ENCODE measurements at regions not wholly inside any gene's neighbourhood (a gene's known extent, or its start where the extent isn't known, plus 50 kb on each side); places are given as distances from the start of the nearest gene placed in this dataset.
"Not testable (repeated sequence)": the region's sequence is repeated elsewhere in the genome, so short reads cannot be mapped to it uniquely, and the experiment has no call there.

GRCh38 chr3:25910997-25911396 is 121.1 kb downstream of the OXSM start:
- Histone ChIP-seq H3K4me1 (ENCODE audit: control insufficient read depth, insufficient read depth, low read length) (no peaks in the 10 kb centered on the region), H3K36me3 (ENCODE audit: control insufficient read depth, insufficient read depth, low read length, severe bottlenecking) (no peaks in the 10 kb centered on the region), H3K4me3 (ENCODE audit: low read length) (no peak overlapping the region), H3K9me3 (ENCODE audit: control insufficient read depth, low read length) (no peaks in the 10 kb centered on the region), H3K27me3 (replicated peaks; ENCODE audit: control insufficient read depth, insufficient read depth, low read length) (no peaks in the 10 kb centered on the region), H3K9ac (ENCODE audit: low read length) (no peak overlapping the region)
- DNase-seq (ENCODE audit: low read depth) = no peak

DNA sequence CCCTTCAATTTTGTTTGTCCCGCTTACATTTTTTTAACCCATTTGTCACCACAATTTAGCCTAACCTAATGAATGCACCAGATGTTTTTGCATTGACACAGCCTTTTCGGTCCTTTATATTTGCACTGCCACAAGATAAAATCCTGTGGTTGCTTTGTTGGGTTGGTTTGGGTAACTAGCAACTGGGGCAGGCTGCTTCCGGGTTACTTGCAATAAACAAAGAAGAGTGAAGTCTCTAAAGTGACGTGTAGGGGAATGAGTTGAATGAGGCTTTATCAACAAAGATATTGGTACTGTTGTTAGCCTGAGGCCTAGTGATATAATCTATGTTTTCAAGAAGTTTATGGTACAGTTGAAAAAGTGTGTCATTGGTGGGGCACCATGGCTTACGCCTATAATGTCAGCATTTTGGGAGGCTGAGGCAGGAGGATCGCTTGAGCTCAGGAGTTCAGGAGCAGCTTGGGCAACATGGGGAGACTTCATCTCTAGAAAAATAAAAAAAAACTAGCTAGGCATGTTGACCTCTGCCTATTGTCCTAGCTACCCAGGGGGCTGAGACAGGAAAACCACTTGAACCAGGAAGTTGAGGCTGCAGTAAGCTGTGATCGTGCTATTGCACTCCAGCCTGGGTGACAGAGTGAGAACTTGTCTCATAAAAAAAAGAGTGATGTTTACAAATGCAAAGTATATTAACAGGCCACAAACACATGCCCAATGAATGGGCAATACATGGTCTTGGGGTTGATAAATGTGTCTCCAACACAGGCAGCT is 121.8 kb downstream of the OXSM start:
- H3K27me3 ChIP-seq (replicated peaks; ENCODE audit: control insufficient read depth, insufficient read depth, low read length) = no peaks in the 10 kb centered on the region
- no peak overlapping the region for H3K4me3 ChIP-seq (ENCODE audit: low read length)
- H3K36me3 ChIP-seq (ENCODE audit: control insufficient read depth, insufficient read depth, low read length, severe bottlenecking) = no peaks in the 10 kb centered on the region
- no peaks in the 10 kb centered on the region for H3K4me1 ChIP-seq (ENCODE audit: control insufficient read depth, insufficient read depth, low read length)
- no peaks in the 10 kb centered on the region for H3K9me3 ChIP-seq (ENCODE audit: control insufficient read depth, low read length)
- no peak overlapping the region for H3K9ac ChIP-seq (ENCODE audit: low read length)
- no peak for DNase-seq (ENCODE audit: low read depth)

DNA sequence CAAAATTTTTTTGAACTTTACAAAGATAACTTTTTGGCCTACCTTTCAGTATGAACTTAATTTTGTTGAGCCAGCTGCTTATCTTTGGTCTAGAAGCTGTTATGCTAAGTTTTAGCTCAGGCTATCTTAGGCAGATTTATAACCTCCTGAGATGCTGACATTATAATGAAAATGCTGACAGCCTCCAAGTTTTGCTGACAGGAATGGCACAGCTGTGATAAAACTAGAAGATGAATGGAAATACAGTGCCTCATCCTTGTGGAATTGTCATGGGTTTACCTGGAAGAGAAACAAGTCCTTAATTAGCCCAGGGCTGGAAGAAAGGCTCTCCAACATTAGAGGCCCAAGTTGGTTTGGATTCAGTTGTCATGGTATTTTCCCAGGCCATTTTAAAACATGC is 123.3 kb downstream of the OXSM start:
- no peak for DNase-seq (ENCODE audit: low read depth)
- Histone ChIP-seq H3K4me1 (ENCODE audit: control insufficient read depth, insufficient read depth, low read length) (no peaks in the 10 kb centered on the region), H3K27me3 (replicated peaks; ENCODE audit: control insufficient read depth, insufficient read depth, low read length) (no peaks in the 10 kb centered on the region), H3K36me3 (ENCODE audit: control insufficient read depth, insufficient read depth, low read length, severe bottlenecking) (no peaks in the 10 kb centered on the region), H3K4me3 (ENCODE audit: low read length) (no peak overlapping the region), H3K9me3 (ENCODE audit: control insufficient read depth, low read length) (no peaks in the 10 kb centered on the region), H3K9ac (ENCODE audit: low read length) (no peak overlapping the region)

DNA sequence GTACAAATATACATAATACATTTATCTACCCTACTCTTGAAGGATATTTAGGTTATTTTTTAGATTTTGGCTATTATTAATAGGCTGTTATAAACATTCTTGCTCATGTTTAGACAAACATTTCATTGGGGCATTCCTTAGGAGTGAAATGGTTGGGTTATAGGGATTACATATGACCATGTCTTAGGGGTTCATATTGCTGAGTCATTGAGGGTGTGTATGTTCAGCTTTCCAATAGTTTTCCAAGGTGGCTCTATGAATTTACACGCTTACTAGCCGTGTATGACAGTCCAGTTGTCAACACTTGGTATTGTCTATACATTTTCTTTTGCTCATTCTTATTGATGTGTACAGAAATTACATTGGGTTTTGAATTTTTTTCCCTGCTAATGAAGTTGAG is 125.8 kb downstream of the OXSM start:
- Histone ChIP-seq H3K27me3 (replicated peaks; ENCODE audit: control insufficient read depth, insufficient read depth, low read length) (no peaks in the 10 kb centered on the region), H3K4me1 (ENCODE audit: control insufficient read depth, insufficient read depth, low read length) (no peaks in the 10 kb centered on the region), H3K9me3 (ENCODE audit: control insufficient read depth, low read length) (no peaks in the 10 kb centered on the region), H3K9ac (ENCODE audit: low read length) (no peak overlapping the region), H3K36me3 (ENCODE audit: control insufficient read depth, insufficient read depth, low read length, severe bottlenecking) (no peaks in the 10 kb centered on the region), H3K4me3 (ENCODE audit: low read length) (no peak overlapping the region)
- DNase-seq (ENCODE audit: low read depth) = no peak

GRCh38 chr3:25916321-25916720 is 126.4 kb downstream of the OXSM start:
- Histone ChIP-seq H3K9me3 (ENCODE audit: control insufficient read depth, low read length) (no peaks in the 10 kb centered on the region), H3K9ac (ENCODE audit: low read length) (no peak overlapping the region), H3K27me3 (replicated peaks; ENCODE audit: control insufficient read depth, insufficient read depth, low read length) (no peaks in the 10 kb centered on the region), H3K4me3 (ENCODE audit: low read length) (no peak overlapping the region), H3K4me1 (ENCODE audit: control insufficient read depth, insufficient read depth, low read length) (no peaks in the 10 kb centered on the region), H3K36me3 (ENCODE audit: control insufficient read depth, insufficient read depth, low read length, severe bottlenecking) (no peaks in the 10 kb centered on the region)
- no peak for DNase-seq (ENCODE audit: low read depth)

- H3K4me1 ChIP-seq (ENCODE audit: control insufficient read depth, insufficient read depth, low read length); H3K36me3 ChIP-seq (ENCODE audit: control insufficient read depth, insufficient read depth, low read length, severe bottlenecking); H3K4me3 ChIP-seq (ENCODE audit: low read length); H3K27me3 ChIP-seq (replicated peaks; ENCODE audit: control insufficient read depth, insufficient read depth, low read length); DNase-seq (ENCODE audit: low read depth); H3K9ac ChIP-seq (ENCODE audit: low read length): not testable (repeated sequence)
- H3K9me3 ChIP-seq (ENCODE audit: control insufficient read depth, low read length) = peaks cover 11% of the 10 kb centered on the region
Measured at GRCh38 chr3:25931967-25932366, 142.1 kb downstream of the OXSM start.

GRCh38 chr3:25938566-25939325 is 148.9 kb downstream of the OXSM start:
- Histone ChIP-seq H3K4me1 (ENCODE audit: control insufficient read depth, insufficient read depth, low read length) (no peaks in the 10 kb centered on the region), H3K36me3 (ENCODE audit: control insufficient read depth, insufficient read depth, low read length, severe bottlenecking) (no peaks in the 10 kb centered on the region), H3K9me3 (ENCODE audit: control insufficient read depth, low read length) (no peaks in the 10 kb centered on the region), H3K4me3 (ENCODE audit: low read length) (no peak overlapping the region), H3K9ac (ENCODE audit: low read length) (no peak overlapping the region), H3K27me3 (replicated peaks; ENCODE audit: control insufficient read depth, insufficient read depth, low read length) (no peaks in the 10 kb centered on the region)
- DNase-seq (ENCODE audit: low read depth) = no peak

- Histone ChIP-seq H3K27me3 (replicated peaks; ENCODE audit: control insufficient read depth, insufficient read depth, low read length) (no peaks in the 10 kb centered on the region), H3K4me1 (ENCODE audit: control insufficient read depth, insufficient read depth, low read length) (no peaks in the 10 kb centered on the region), H3K9me3 (ENCODE audit: control insufficient read depth, low read length) (no peaks in the 10 kb centered on the region), H3K9ac (ENCODE audit: low read length) (no peak overlapping the region), H3K36me3 (ENCODE audit: control insufficient read depth, insufficient read depth, low read length, severe bottlenecking) (no peaks in the 10 kb centered on the region), H3K4me3 (ENCODE audit: low read length) (no peak overlapping the region)
- no peak for DNase-seq (ENCODE audit: low read depth)
Measured at GRCh38 chr3:25940935-25941334, 151.0 kb downstream of the OXSM start.

DNA sequence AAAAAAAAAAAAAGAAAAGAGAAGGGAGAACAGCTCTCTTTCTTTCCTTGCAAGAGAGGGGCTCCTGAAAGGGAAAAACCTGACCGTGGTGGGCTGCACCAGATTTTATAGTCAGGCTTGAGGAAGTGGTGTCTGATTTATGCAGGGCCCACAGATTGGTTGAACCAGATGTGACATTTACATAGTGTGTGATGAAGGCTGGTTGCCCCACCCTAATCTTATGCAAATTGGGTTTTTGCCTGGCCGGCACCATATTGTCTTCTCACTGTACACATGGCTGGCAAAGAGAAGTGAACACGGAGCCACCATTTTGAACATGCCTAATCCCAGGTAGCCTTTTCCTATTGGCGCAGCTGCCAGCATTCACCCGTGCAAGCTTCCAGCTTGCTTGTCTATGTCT is 154.4 kb downstream of the OXSM start:
- Histone ChIP-seq H3K4me3 (ENCODE audit: low read length) (no peak overlapping the region), H3K9ac (ENCODE audit: low read length) (no peak overlapping the region), H3K4me1 (ENCODE audit: control insufficient read depth, insufficient read depth, low read length) (no peaks in the 10 kb centered on the region), H3K36me3 (ENCODE audit: control insufficient read depth, insufficient read depth, low read length, severe bottlenecking) (no peaks in the 10 kb centered on the region), H3K27me3 (replicated peaks; ENCODE audit: control insufficient read depth, insufficient read depth, low read length) (no peaks in the 10 kb centered on the region), H3K9me3 (ENCODE audit: control insufficient read depth, low read length) (no peaks in the 10 kb centered on the region)
- no peak for DNase-seq (ENCODE audit: low read depth)

GRCh38 chr3:25945366-25945765 is 155.5 kb downstream of the OXSM start:
- Histone ChIP-seq H3K9ac (ENCODE audit: low read length) (no peak overlapping the region), H3K4me1 (ENCODE audit: control insufficient read depth, insufficient read depth, low read length) (no peaks in the 10 kb centered on the region), H3K9me3 (ENCODE audit: control insufficient read depth, low read length) (peaks cover 7% of the 10 kb centered on the region), H3K27me3 (replicated peaks; ENCODE audit: control insufficient read depth, insufficient read depth, low read length) (no peaks in the 10 kb centered on the region), H3K4me3 (ENCODE audit: low read length) (no peak overlapping the region), H3K36me3 (ENCODE audit: control insufficient read depth, insufficient read depth, low read length, severe bottlenecking) (no peaks in the 10 kb centered on the region)
- no peak for DNase-seq (ENCODE audit: low read depth)

DNA sequence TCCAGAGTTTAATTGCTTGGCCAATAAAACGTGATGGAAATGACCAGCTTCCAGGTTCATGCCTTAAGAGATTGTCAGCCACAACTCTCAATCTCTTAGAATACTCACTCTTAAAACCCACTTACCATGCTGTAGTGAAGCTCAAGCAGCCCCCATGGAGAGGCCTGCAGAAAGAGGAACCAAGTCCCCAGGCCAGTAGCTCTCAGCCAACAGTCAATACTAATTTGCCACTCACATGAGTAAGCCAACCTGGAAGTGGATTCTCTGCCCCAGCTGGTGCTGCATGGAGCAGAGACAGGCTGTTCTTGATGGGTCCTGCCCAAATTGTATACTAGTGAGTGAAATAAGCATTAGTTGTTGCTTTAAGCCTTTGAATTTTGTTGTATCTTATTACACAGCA is 155.9 kb downstream of the OXSM start:
- Histone ChIP-seq H3K4me3 (ENCODE audit: low read length) (no peak overlapping the region), H3K36me3 (ENCODE audit: control insufficient read depth, insufficient read depth, low read length, severe bottlenecking) (no peaks in the 10 kb centered on the region), H3K9ac (ENCODE audit: low read length) (no peak overlapping the region), H3K27me3 (replicated peaks; ENCODE audit: control insufficient read depth, insufficient read depth, low read length) (no peaks in the 10 kb centered on the region), H3K4me1 (ENCODE audit: control insufficient read depth, insufficient read depth, low read length) (no peaks in the 10 kb centered on the region), H3K9me3 (ENCODE audit: control insufficient read depth, low read length) (peaks cover 8% of the 10 kb centered on the region)
- no peak for DNase-seq (ENCODE audit: low read depth)

All from adipocyte (in vitro differentiated cells).